CD14-positive monocyte (primary cell): ENCODE measurements at regions not wholly inside any gene's neighbourhood (a gene's known extent, or its start where the extent isn't known, plus 50 kb on each side); places are given as distances from the start of the nearest gene placed in this dataset.

Source experiments
- DNase-seq, 3 donors: peaks; one replicate each; pipeline ENCODE4 v3.0.0-alpha.2; 2011 to 2022
- H2AFZ ChIP-seq: 2 replicates; pipeline ENCODE4 v1.6.0; 2012; ENCODE audit warnings: mild to moderate bottlenecking, low read depth, low read length, inconsistent platforms; ENCODE audit not compliant: insufficient read depth, poor library complexity, severe bottlenecking
- H3K27ac ChIP-seq, 2 donors: 1 replicate in 1 of 2; 2 replicates in 1 of 2; pipeline ENCODE4 v1.5.1; 2012 to 2013; ENCODE audit warnings: low read length in 2 of 2, control low read depth in 1 of 2, inconsistent platforms in 1 of 2, low read depth in 1 of 2, mild to moderate bottlenecking in 1 of 2
- H3K27me3 ChIP-seq, 2 donors: one replicate each; pipeline versions ENCODE4 v1.6.0 to v1.6.1; 2011 to 2013; ENCODE audit warnings: low read length in 2 of 2; ENCODE audit not compliant: control insufficient read depth in 2 of 2, insufficient read depth in 2 of 2
- H3K36me3 ChIP-seq, 2 donors: replicated peaks in 1 of 2; 1 replicate in 1 of 2; 2 replicates in 1 of 2; pipeline versions ENCODE4 v1.5.1 to v1.6.1; 2012 to 2013; ENCODE audit warnings: low read length in 2 of 2, control low read depth in 1 of 2, inconsistent platforms in 1 of 2, mild to moderate bottlenecking in 1 of 2; ENCODE audit not compliant: insufficient read depth in 2 of 2, control insufficient read depth in 1 of 2
- H3K4me1 ChIP-seq, 2 donors: 1 replicate in 1 of 2; 2 replicates in 1 of 2; pipeline versions ENCODE4 v1.5.1 to v1.6.1; 2012 to 2013; ENCODE audit warnings: low read length in 2 of 2, control low read depth in 1 of 2, inconsistent platforms in 1 of 2, mild to moderate bottlenecking in 1 of 2, moderate library complexity in 1 of 2; ENCODE audit not compliant: insufficient read depth in 2 of 2, control insufficient read depth in 1 of 2
- H3K4me2 ChIP-seq: replicated peaks from 2 replicates; pipeline ENCODE3; 2012; ENCODE audit warnings: low read length, moderate library complexity, mild to moderate bottlenecking; ENCODE audit not compliant: poor library complexity, severe bottlenecking; ENCODE audit errors: extremely low read depth
- H3K4me3 ChIP-seq, 3 experiments: fragments of 200-600 bp in 1 of 3; sonication (generic) in 1 of 3; replicated peaks in 1 of 3; 1 replicate in 2 of 3; 2 replicates in 1 of 3; pipeline ENCODE4 v1.5.1; 2011 to 2013; ENCODE audit warnings: low read length in 3 of 3, mild to moderate bottlenecking in 3 of 3, control low read depth in 2 of 3, low read depth in 2 of 3, inconsistent platforms in 1 of 3, moderate library complexity in 1 of 3
- H3K79me2 ChIP-seq: 2 replicates; pipeline ENCODE4 v1.6.0; 2012; ENCODE audit warnings: mild to moderate bottlenecking, control low read depth, inconsistent platforms, low read length, moderate library complexity; ENCODE audit not compliant: insufficient read depth
- H3K9ac ChIP-seq: 2 replicates; pipeline ENCODE4 v1.6.0; 2017; ENCODE audit warnings: low read length, mild to moderate bottlenecking; ENCODE audit not compliant: insufficient read depth, poor library complexity, severe bottlenecking
- H3K9me3 ChIP-seq, 2 donors: replicated peaks in 1 of 2; 1 replicate in 1 of 2; 2 replicates in 1 of 2; pipeline versions ENCODE4 v1.5.1 to v1.6.1; 2012 to 2013; ENCODE audit warnings: low read length in 2 of 2, control low read depth in 1 of 2; ENCODE audit not compliant: control insufficient read depth in 1 of 2, insufficient read depth in 1 of 2
- H4K20me1 ChIP-seq: 2 replicates; pipeline ENCODE4 v1.6.0; 2012; ENCODE audit warnings: mild to moderate bottlenecking, low read length, control low read depth, moderate library complexity; ENCODE audit not compliant: insufficient read depth
- H3K27ac Mint-ChIP-seq, 7 donors: one replicate each; pipeline ENCODE4 v1.8.0; 2020; ENCODE audit warnings: mild to moderate bottlenecking in 7 of 7, mixed read lengths in 7 of 7, moderate library complexity in 6 of 7, inconsistent platforms in 2 of 7
- H3K27me3 Mint-ChIP-seq, 3 donors: one replicate each; pipeline ENCODE4 v1.8.0; 2021 to 2022; ENCODE audit warnings: low read depth in 3 of 3, mild to moderate bottlenecking in 3 of 3, mixed read lengths in 3 of 3, moderate library complexity in 3 of 3, inconsistent platforms in 1 of 3
- H3K36me3 Mint-ChIP-seq, 2 donors: one replicate each; pipeline ENCODE4 v1.8.0; 2020; ENCODE audit warnings: mixed read lengths in 2 of 2, inconsistent platforms in 1 of 2, mild to moderate bottlenecking in 1 of 2
- H3K4me1 Mint-ChIP-seq: one replicate; pipeline ENCODE4 v1.8.0; 2020; ENCODE audit warnings: mild to moderate bottlenecking, mixed read lengths
- H3K4me3 Mint-ChIP-seq, 2 donors: one replicate each; pipeline ENCODE4 v1.8.0; 2020; ENCODE audit warnings: mild to moderate bottlenecking in 2 of 2, mixed read lengths in 2 of 2, moderate library complexity in 1 of 2
- H3K9me3 Mint-ChIP-seq, 7 donors: one replicate each; pipeline ENCODE4 v1.8.0; 2020 to 2022; ENCODE audit warnings: mixed read lengths in 7 of 7, mild to moderate bottlenecking in 6 of 7, moderate library complexity in 6 of 7, inconsistent platforms in 2 of 7
- WGBS: methylation state at CpG from one replicate; pipeline ENCODE4 v1.1.5; 2013; ENCODE audit warnings: missing lambda C conversion rate; ENCODE audit not compliant: insufficient coverage; 5-methylcytosine and 5-hydroxymethylcytosine counted together
- intact Hi-C, 2 donors: fragments of 100-400 bp; cut with micrococcal nuclease; formaldehyde crosslinking; loops; one replicate each; pipeline versions ENCODE4 v1.15.0 to v1.15.1; 2023
- TF ChIP-seq, protein P1 (sequence below): fragments of 200-600 bp; IDR thresholded peaks from one replicate; pipeline ENCODE4 v1.8.0; 2022; ENCODE audit warnings: antibody characterized with exemption, mild to moderate bottlenecking

DNA sequence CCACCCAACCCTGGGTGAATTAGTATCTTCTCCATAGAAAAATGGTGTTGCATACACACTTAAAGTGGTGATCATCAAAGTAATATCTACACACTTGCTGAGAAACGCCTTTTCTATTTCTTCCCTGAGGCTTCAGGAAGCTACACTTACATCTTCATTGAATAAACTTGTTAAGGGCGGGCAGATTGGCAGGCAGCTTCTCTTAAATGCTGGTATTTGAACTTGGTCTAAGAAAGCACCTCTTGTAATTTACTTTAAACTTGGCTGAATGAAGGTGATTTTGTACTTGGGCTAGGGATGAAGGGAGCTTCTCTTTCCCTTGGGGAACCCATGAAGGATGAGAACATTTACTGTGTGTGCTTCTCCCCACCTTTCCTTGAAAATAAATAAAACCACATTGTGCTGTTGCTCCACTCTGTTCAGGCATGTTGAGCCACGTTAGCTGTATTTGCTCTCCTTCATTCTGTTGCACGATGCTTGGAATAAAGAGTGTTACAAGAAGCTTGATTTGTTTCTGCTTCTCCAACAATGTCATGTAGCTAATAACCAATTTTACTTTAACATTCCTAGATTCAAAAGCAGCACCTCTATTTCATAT lies 430.1 kb downstream of the ANKRD50 start:
- Histone ChIP-seq H3K9ac (no peak overlapping the region), H3K36me3 (no peaks in the 10 kb centered on the region), H3K27me3 (no peaks in the 10 kb centered on the region), H3K9me3 (no peaks in the 10 kb centered on the region), H3K79me2 (no peaks in the 10 kb centered on the region), H3K27ac (no peak overlapping the region), H4K20me1 (no peaks in the 10 kb centered on the region), H3K4me2 (no peak overlapping the region), H3K4me3 (no peak overlapping the region), H3K4me1 (no peaks in the 10 kb centered on the region), H2AFZ (no peak overlapping the region)
- H3K4me3 Mint-ChIP-seq: no peak overlapping the region
- no CpG with 5 or more reads among the region's 4 CpGs for WGBS
- no peak overlapping the region for H3K27ac Mint-ChIP-seq
- H3K9me3 Mint-ChIP-seq: peaks cover 0 to 2% (median 0%) of the 10 kb centered on the region in 7 donors
- intact Hi-C loops: no loop called here
- no peaks in the 10 kb centered on the region for H3K4me1 Mint-ChIP-seq
- TF ChIP-seq, protein P1, sequence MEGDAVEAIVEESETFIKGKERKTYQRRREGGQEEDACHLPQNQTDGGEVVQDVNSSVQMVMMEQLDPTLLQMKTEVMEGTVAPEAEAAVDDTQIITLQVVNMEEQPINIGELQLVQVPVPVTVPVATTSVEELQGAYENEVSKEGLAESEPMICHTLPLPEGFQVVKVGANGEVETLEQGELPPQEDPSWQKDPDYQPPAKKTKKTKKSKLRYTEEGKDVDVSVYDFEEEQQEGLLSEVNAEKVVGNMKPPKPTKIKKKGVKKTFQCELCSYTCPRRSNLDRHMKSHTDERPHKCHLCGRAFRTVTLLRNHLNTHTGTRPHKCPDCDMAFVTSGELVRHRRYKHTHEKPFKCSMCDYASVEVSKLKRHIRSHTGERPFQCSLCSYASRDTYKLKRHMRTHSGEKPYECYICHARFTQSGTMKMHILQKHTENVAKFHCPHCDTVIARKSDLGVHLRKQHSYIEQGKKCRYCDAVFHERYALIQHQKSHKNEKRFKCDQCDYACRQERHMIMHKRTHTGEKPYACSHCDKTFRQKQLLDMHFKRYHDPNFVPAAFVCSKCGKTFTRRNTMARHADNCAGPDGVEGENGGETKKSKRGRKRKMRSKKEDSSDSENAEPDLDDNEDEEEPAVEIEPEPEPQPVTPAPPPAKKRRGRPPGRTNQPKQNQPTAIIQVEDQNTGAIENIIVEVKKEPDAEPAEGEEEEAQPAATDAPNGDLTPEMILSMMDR: no peak
- H3K27me3 Mint-ChIP-seq: no peaks in the 10 kb centered on the region
- DNase-seq: no peak
- no peaks in the 10 kb centered on the region for H3K36me3 Mint-ChIP-seq

DNA sequence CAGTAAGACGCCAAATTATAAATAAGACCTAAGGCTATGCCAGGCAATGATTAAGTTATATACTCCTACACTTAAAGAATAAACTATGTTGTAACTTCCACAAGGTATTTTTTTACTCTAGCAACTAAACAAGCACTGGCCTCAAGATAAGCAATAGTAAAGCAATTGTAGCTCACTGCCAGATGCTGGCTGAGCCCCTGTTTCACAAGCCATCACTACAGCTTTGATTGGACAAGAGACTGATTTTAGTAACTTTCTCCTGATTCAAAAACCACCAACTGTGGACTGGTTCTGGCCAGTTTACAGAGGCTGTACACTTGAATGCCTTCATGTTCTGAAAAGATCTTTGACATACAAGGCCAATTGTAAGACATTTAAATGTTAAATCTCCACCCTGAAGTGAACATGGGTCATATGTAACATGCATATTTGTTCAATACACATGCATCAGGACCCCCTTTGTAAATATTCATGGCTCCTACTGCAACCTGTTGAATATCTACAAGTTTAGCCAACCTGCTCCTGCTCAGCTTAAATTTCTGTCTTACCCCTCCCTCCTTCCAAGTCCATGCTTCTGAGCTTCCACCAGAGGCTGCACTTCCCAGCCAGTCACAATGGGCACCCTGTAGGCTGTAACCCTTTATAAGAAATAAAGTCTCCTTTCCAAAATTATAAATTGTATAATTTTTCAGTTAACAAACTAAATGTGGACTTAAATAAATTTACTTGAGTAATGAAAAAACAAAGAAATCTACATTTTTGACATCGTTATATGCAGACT lies 423.6 kb downstream of the ANKRD50 start:
- Histone ChIP-seq H2AFZ (no peak overlapping the region), H3K9ac (no peak overlapping the region), H3K4me2 (no peak overlapping the region), H3K36me3 (no peaks in the 10 kb centered on the region), H3K27ac (no peak overlapping the region), H3K4me1 (no peaks in the 10 kb centered on the region), H3K27me3 (no peaks in the 10 kb centered on the region), H4K20me1 (no peaks in the 10 kb centered on the region), H3K79me2 (no peaks in the 10 kb centered on the region), H3K4me3 (no peak overlapping the region), H3K9me3 (no peaks in the 10 kb centered on the region)
- no peak overlapping the region for H3K4me3 Mint-ChIP-seq
- intact Hi-C loops: no loop called here
- no peaks in the 10 kb centered on the region for H3K36me3 Mint-ChIP-seq
- WGBS: no CpG with 5 or more reads among the region's 2 CpGs
- no peak for DNase-seq
- H3K4me1 Mint-ChIP-seq: no peaks in the 10 kb centered on the region
- TF ChIP-seq, protein P1: no peak
- H3K27ac Mint-ChIP-seq: no peak overlapping the region
- peaks cover 0 to 5% (median 2%) of the 10 kb centered on the region in 7 donors for H3K9me3 Mint-ChIP-seq
- H3K27me3 Mint-ChIP-seq: no peaks in the 10 kb centered on the region
